ENCODE measurements at regions not wholly inside any gene's neighbourhood (a gene's known extent, or its start where the extent isn't known, plus 50 kb on each side); places are given as distances from the start of the nearest gene placed in this dataset.

GRCh38 chr15:70387081-70387480, 289.4 kb upstream of the TLE3 start:
- Histone ChIP-seq H3K9me3 (ENCODE audit: control insufficient read depth in 2 of 2, low read length in 2 of 2) (no peaks in the 10 kb centered on the region), H3K27me3 (ENCODE audit: control insufficient read depth in 2 of 2, insufficient read depth in 2 of 2, low read length in 2 of 2) (no peaks in the 10 kb centered on the region), H3K27ac (ENCODE audit: low read depth in 2 of 2, low read length in 2 of 2) (no peak overlapping the region), H3K4me1 (ENCODE audit: control insufficient read depth in 2 of 2, insufficient read depth in 2 of 2, low read length in 2 of 2) (no peaks in the 10 kb centered on the region), H3K9ac (ENCODE audit: low read depth in 1 of 2, low read length in 2 of 2) (no peak overlapping the region), H3K4me3 (ENCODE audit: low read length in 2 of 2) (no peak overlapping the region), H3K36me3 (ENCODE audit: control insufficient read depth in 2 of 2, insufficient read depth in 2 of 2, low read length in 2 of 2) (no peaks in the 10 kb centered on the region)

GRCh38 chr15:70385711-70386110, 288.0 kb upstream of the TLE3 start:
- Histone ChIP-seq H3K4me3 (ENCODE audit: low read length in 2 of 2) (no peak overlapping the region), H3K36me3 (ENCODE audit: control insufficient read depth in 2 of 2, insufficient read depth in 2 of 2, low read length in 2 of 2) (no peaks in the 10 kb centered on the region), H3K4me1 (ENCODE audit: control insufficient read depth in 2 of 2, insufficient read depth in 2 of 2, low read length in 2 of 2) (no peaks in the 10 kb centered on the region), H3K9me3 (ENCODE audit: control insufficient read depth in 2 of 2, low read length in 2 of 2) (no peaks in the 10 kb centered on the region), H3K27ac (ENCODE audit: low read depth in 2 of 2, low read length in 2 of 2) (no peak overlapping the region), H3K9ac (ENCODE audit: low read depth in 1 of 2, low read length in 2 of 2) (no peak overlapping the region), H3K27me3 (ENCODE audit: control insufficient read depth in 2 of 2, insufficient read depth in 2 of 2, low read length in 2 of 2) (no peaks in the 10 kb centered on the region)

- Histone ChIP-seq H3K27ac (ENCODE audit: low read depth in 2 of 2, low read length in 2 of 2) (no peak overlapping the region), H3K9me3 (ENCODE audit: control insufficient read depth in 2 of 2, low read length in 2 of 2) (no peaks in the 10 kb centered on the region), H3K9ac (ENCODE audit: low read depth in 1 of 2, low read length in 2 of 2) (no peak overlapping the region), H3K4me3 (ENCODE audit: low read length in 2 of 2) (no peak overlapping the region), H3K4me1 (ENCODE audit: control insufficient read depth in 2 of 2, insufficient read depth in 2 of 2, low read length in 2 of 2) (no peaks in the 10 kb centered on the region), H3K36me3 (ENCODE audit: control insufficient read depth in 2 of 2, insufficient read depth in 2 of 2, low read length in 2 of 2) (no peaks in the 10 kb centered on the region), H3K27me3 (ENCODE audit: control insufficient read depth in 2 of 2, insufficient read depth in 2 of 2, low read length in 2 of 2) (no peaks in the 10 kb centered on the region)
Measured at GRCh38 chr15:70385052-70385451, 287.3 kb upstream of the TLE3 start.

GRCh38 chr15:70383856-70384255, 286.1 kb upstream of the TLE3 start:
- Histone ChIP-seq H3K4me1 (ENCODE audit: control insufficient read depth in 2 of 2, insufficient read depth in 2 of 2, low read length in 2 of 2) (no peaks in the 10 kb centered on the region), H3K9ac (ENCODE audit: low read depth in 1 of 2, low read length in 2 of 2) (no peak overlapping the region), H3K4me3 (ENCODE audit: low read length in 2 of 2) (no peak overlapping the region), H3K36me3 (ENCODE audit: control insufficient read depth in 2 of 2, insufficient read depth in 2 of 2, low read length in 2 of 2) (no peaks in the 10 kb centered on the region), H3K27me3 (ENCODE audit: control insufficient read depth in 2 of 2, insufficient read depth in 2 of 2, low read length in 2 of 2) (no peaks in the 10 kb centered on the region), H3K27ac (ENCODE audit: low read depth in 2 of 2, low read length in 2 of 2) (no peak overlapping the region), H3K9me3 (ENCODE audit: control insufficient read depth in 2 of 2, low read length in 2 of 2) (no peaks in the 10 kb centered on the region)

- Histone ChIP-seq H3K4me1 (ENCODE audit: control insufficient read depth in 2 of 2, insufficient read depth in 2 of 2, low read length in 2 of 2) (no peaks in the 10 kb centered on the region), H3K27ac (ENCODE audit: low read depth in 2 of 2, low read length in 2 of 2) (no peak overlapping the region), H3K27me3 (ENCODE audit: control insufficient read depth in 2 of 2, insufficient read depth in 2 of 2, low read length in 2 of 2) (no peaks in the 10 kb centered on the region), H3K9ac (ENCODE audit: low read depth in 1 of 2, low read length in 2 of 2) (no peak overlapping the region), H3K36me3 (ENCODE audit: control insufficient read depth in 2 of 2, insufficient read depth in 2 of 2, low read length in 2 of 2) (no peaks in the 10 kb centered on the region), H3K9me3 (ENCODE audit: control insufficient read depth in 2 of 2, low read length in 2 of 2) (no peaks in the 10 kb centered on the region), H3K4me3 (ENCODE audit: low read length in 2 of 2) (no peak overlapping the region)
Measured at GRCh38 chr15:70382762-70383458, 285.2 kb upstream of the TLE3 start.

GRCh38 chr15:70382009-70382749, 284.5 kb upstream of the TLE3 start:
- no peaks in the 10 kb centered on the region for H3K4me1 ChIP-seq (ENCODE audit: control insufficient read depth in 2 of 2, insufficient read depth in 2 of 2, low read length in 2 of 2)
- H3K4me3 ChIP-seq (ENCODE audit: low read length in 2 of 2), result no peak overlapping the region
- no peaks in the 10 kb centered on the region for H3K9me3 ChIP-seq (ENCODE audit: control insufficient read depth in 2 of 2, low read length in 2 of 2)
- H3K36me3 ChIP-seq (ENCODE audit: control insufficient read depth in 2 of 2, insufficient read depth in 2 of 2, low read length in 2 of 2), result no peaks in the 10 kb centered on the region
- H3K27me3 ChIP-seq (ENCODE audit: control insufficient read depth in 2 of 2, insufficient read depth in 2 of 2, low read length in 2 of 2), result no peaks in the 10 kb centered on the region
- H3K9ac ChIP-seq (ENCODE audit: low read depth in 1 of 2, low read length in 2 of 2), result no peak overlapping the region
- H3K27ac ChIP-seq (ENCODE audit: low read depth in 2 of 2, low read length in 2 of 2), result no peak overlapping the region

GRCh38 chr15:70379938-70380883, 282.5 kb upstream of the TLE3 start:
- Histone ChIP-seq H3K9me3 (ENCODE audit: control insufficient read depth in 2 of 2, low read length in 2 of 2) (no peaks in the 10 kb centered on the region), H3K4me1 (ENCODE audit: control insufficient read depth in 2 of 2, insufficient read depth in 2 of 2, low read length in 2 of 2) (no peaks in the 10 kb centered on the region), H3K36me3 (ENCODE audit: control insufficient read depth in 2 of 2, insufficient read depth in 2 of 2, low read length in 2 of 2) (no peaks in the 10 kb centered on the region), H3K9ac (ENCODE audit: low read depth in 1 of 2, low read length in 2 of 2) (no peak overlapping the region), H3K27ac (ENCODE audit: low read depth in 2 of 2, low read length in 2 of 2) (no peak overlapping the region), H3K4me3 (ENCODE audit: low read length in 2 of 2) (no peak overlapping the region), H3K27me3 (ENCODE audit: control insufficient read depth in 2 of 2, insufficient read depth in 2 of 2, low read length in 2 of 2) (no peaks in the 10 kb centered on the region)

GRCh38 chr15:70379134-70379533, 281.4 kb upstream of the TLE3 start:
- Histone ChIP-seq H3K27me3 (ENCODE audit: control insufficient read depth in 2 of 2, insufficient read depth in 2 of 2, low read length in 2 of 2) (no peaks in the 10 kb centered on the region), H3K9me3 (ENCODE audit: control insufficient read depth in 2 of 2, low read length in 2 of 2) (no peaks in the 10 kb centered on the region), H3K4me1 (ENCODE audit: control insufficient read depth in 2 of 2, insufficient read depth in 2 of 2, low read length in 2 of 2) (no peaks in the 10 kb centered on the region), H3K36me3 (ENCODE audit: control insufficient read depth in 2 of 2, insufficient read depth in 2 of 2, low read length in 2 of 2) (no peaks in the 10 kb centered on the region), H3K9ac (ENCODE audit: low read depth in 1 of 2, low read length in 2 of 2) (no peak overlapping the region), H3K27ac (ENCODE audit: low read depth in 2 of 2, low read length in 2 of 2) (no peak overlapping the region), H3K4me3 (ENCODE audit: low read length in 2 of 2) (no peak overlapping the region)

- Histone ChIP-seq H3K4me3 (ENCODE audit: low read length in 2 of 2) (no peak overlapping the region), H3K36me3 (ENCODE audit: control insufficient read depth in 2 of 2, insufficient read depth in 2 of 2, low read length in 2 of 2) (no peaks in the 10 kb centered on the region), H3K9ac (ENCODE audit: low read depth in 1 of 2, low read length in 2 of 2) (no peak overlapping the region), H3K27ac (ENCODE audit: low read depth in 2 of 2, low read length in 2 of 2) (no peak overlapping the region), H3K27me3 (ENCODE audit: control insufficient read depth in 2 of 2, insufficient read depth in 2 of 2, low read length in 2 of 2) (no peaks in the 10 kb centered on the region), H3K9me3 (ENCODE audit: control insufficient read depth in 2 of 2, low read length in 2 of 2) (no peaks in the 10 kb centered on the region), H3K4me1 (ENCODE audit: control insufficient read depth in 2 of 2, insufficient read depth in 2 of 2, low read length in 2 of 2) (no peaks in the 10 kb centered on the region)
Measured at GRCh38 chr15:70378126-70379031, 280.7 kb upstream of the TLE3 start.

All from mucosa of rectum (tissue), 2 donors.